ENCODE measurements at regions not wholly inside any gene's neighbourhood (a gene's known extent, or its start where the extent isn't known, plus 50 kb on each side); places are given as distances from the start of the nearest gene placed in this dataset.
A peak's percentile ranks its signal among the peaks of the same experiment; 100 is the strongest.

DNA sequence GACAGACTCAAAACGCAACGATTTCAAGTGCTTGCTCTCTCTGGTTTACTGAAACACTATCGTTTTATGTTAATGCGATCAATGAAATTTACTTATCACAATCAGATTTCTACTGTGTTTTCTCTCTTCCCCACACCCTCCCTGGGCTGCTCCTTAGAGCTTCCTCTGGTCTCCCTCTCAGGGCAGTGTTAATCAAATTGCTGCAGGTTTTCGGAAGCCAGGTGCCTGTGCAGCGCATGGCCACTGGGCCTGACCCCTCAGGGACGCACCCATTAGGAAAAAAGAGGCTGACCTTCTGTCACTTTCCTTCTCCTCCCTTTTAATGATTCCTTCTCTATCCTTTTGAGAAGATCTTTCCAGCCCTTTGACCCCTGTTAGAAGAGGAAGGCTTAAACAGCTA, 134.5 kb upstream of the ONECUT1 start:
- H2AFZ ChIP-seq (replicated peaks), result no peak overlapping the region

GRCh38 chr15:52923626-52924025, 133.5 kb upstream of the ONECUT1 start:
- no peaks in the 10 kb centered on the region for H3K36me3 ChIP-seq
- peaks cover 2% of the 10 kb centered on the region for H3K27me3 Mint-ChIP-seq (ENCODE audit: insufficient read depth, low read depth)
- H3K79me2 ChIP-seq (ENCODE audit: low read depth), result no peaks in the 10 kb centered on the region
- no peaks in the 10 kb centered on the region for H3K27me3 ChIP-seq
- H3K4me3 Mint-ChIP-seq, result no peak overlapping the region
- H3K4me3 ChIP-seq, result no peak overlapping the region
- no peak overlapping the region for H3K27ac ChIP-seq
- no peak overlapping the region for H3K9ac ChIP-seq
- no peak for DNase-seq (ENCODE audit: low spot score)
- no peaks in the 10 kb centered on the region for H4K20me1 ChIP-seq (ENCODE audit: low read depth)
- H3K4me1 Mint-ChIP-seq, result peaks cover 38% of the 10 kb centered on the region
- H3K4me2 ChIP-seq, result no peak overlapping the region
- H3K27ac Mint-ChIP-seq, result peak overlapping the region; percentile 74
- peaks cover 2% of the 10 kb centered on the region for H3K9me3 Mint-ChIP-seq
- H3K4me1 ChIP-seq, result peaks cover 21% of the 10 kb centered on the region
- H3K36me3 Mint-ChIP-seq, result no peaks in the 10 kb centered on the region
- H2AFZ ChIP-seq (replicated peaks), result no peak overlapping the region
- no peak for TF ChIP-seq CTCF (IDR thresholded peaks at IDR 0.05)
- no peak for TF ChIP-seq EZH2 (IDR thresholded peaks at IDR 0.05)
- no peak for TF ChIP-seq EZH2phosphoT487 (IDR thresholded peaks at IDR 0.05)
- H3K9me3 ChIP-seq (ENCODE audit: low read depth), result no peaks in the 10 kb centered on the region
- H3F3A ChIP-seq (ENCODE audit: low read depth), result peaks cover 18% of the 10 kb centered on the region

More for the DNA sequence above, 134.5 kb upstream of the ONECUT1 start:
- Histone ChIP-seq H3K79me2 (ENCODE audit: low read depth) (no peaks in the 10 kb centered on the region), H3K36me3 (no peaks in the 10 kb centered on the region), H3F3A (ENCODE audit: low read depth) (peaks cover 18% of the 10 kb centered on the region), H3K4me3 (no peak overlapping the region), H3K27me3 (no peaks in the 10 kb centered on the region), H3K4me1 (peaks cover 21% of the 10 kb centered on the region), H3K4me2 (peak overlapping the region; percentile 54), H3K9ac (no peak overlapping the region), H3K9me3 (ENCODE audit: low read depth) (peaks cover 1% of the 10 kb centered on the region), H3K27ac (peak overlapping the region; percentile 61), H4K20me1 (ENCODE audit: low read depth) (no peaks in the 10 kb centered on the region)
- Mint-ChIP-seq H3K9me3 (peaks cover 12% of the 10 kb centered on the region), H3K4me3 (no peak overlapping the region), H3K4me1 (peaks cover 38% of the 10 kb centered on the region), H3K27ac (no peak overlapping the region), H3K36me3 (no peaks in the 10 kb centered on the region), H3K27me3 (ENCODE audit: insufficient read depth, low read depth) (peaks cover 2% of the 10 kb centered on the region)
- TF ChIP-seq CTCF (IDR thresholded peaks at IDR 0.05) (no peak), EZH2 (IDR thresholded peaks at IDR 0.05) (no peak), EZH2phosphoT487 (IDR thresholded peaks at IDR 0.05) (no peak)
- peak; percentile 26 for DNase-seq (ENCODE audit: low spot score)

DNA sequence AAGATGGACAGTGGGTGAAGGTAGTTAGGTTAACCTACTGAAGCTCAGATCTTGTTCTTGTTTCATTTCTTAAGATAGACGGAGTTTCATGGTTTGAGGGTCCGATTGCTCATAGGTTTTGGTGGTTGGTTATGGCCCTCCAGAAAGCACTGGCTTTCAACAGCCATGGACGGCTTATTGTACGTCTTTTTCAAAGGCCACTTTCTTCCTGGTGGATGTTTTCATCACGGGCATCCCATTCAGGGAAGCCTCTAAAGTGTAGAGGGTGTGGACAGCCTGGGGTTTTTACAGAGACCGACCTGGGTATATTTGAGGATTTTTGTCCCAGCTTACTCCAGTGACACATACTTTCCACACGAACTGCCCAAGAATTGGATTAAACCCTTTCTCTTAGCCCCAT, 132.7 kb upstream of the ONECUT1 start:
- Mint-ChIP-seq H3K36me3 (no peaks in the 10 kb centered on the region), H3K27ac (peak overlapping the region; percentile 34), H3K4me3 (no peak overlapping the region), H3K4me1 (peaks cover 38% of the 10 kb centered on the region), H3K9me3 (no peaks in the 10 kb centered on the region), H3K27me3 (ENCODE audit: insufficient read depth, low read depth) (peaks cover 2% of the 10 kb centered on the region)
- H3K27me3 ChIP-seq, result no peaks in the 10 kb centered on the region
- TF ChIP-seq EZH2phosphoT487 (IDR thresholded peaks at IDR 0.05) (no peak), CTCF (IDR thresholded peaks at IDR 0.05) (no peak), EZH2 (IDR thresholded peaks at IDR 0.05) (no peak)
- H3K9me3 ChIP-seq (ENCODE audit: low read depth), result no peaks in the 10 kb centered on the region
- H2AFZ ChIP-seq (replicated peaks), result no peak overlapping the region
- no peaks in the 10 kb centered on the region for H3K36me3 ChIP-seq
- H3K27ac ChIP-seq, result no peak overlapping the region
- DNase-seq (ENCODE audit: low spot score), result no peak
- H3K4me1 ChIP-seq, result peaks cover 21% of the 10 kb centered on the region
- no peak overlapping the region for H3K9ac ChIP-seq
- H3F3A ChIP-seq (ENCODE audit: low read depth), result peaks cover 18% of the 10 kb centered on the region
- no peak overlapping the region for H3K4me3 ChIP-seq
- no peaks in the 10 kb centered on the region for H4K20me1 ChIP-seq (ENCODE audit: low read depth)
- no peak overlapping the region for H3K4me2 ChIP-seq
- H3K79me2 ChIP-seq (ENCODE audit: low read depth), result no peaks in the 10 kb centered on the region
